ENCODE measurements at regions not wholly inside any gene's neighbourhood (a gene's known extent, or its start where the extent isn't known, plus 50 kb on each side); places are given as distances from the start of the nearest gene placed in this dataset.

DNA sequence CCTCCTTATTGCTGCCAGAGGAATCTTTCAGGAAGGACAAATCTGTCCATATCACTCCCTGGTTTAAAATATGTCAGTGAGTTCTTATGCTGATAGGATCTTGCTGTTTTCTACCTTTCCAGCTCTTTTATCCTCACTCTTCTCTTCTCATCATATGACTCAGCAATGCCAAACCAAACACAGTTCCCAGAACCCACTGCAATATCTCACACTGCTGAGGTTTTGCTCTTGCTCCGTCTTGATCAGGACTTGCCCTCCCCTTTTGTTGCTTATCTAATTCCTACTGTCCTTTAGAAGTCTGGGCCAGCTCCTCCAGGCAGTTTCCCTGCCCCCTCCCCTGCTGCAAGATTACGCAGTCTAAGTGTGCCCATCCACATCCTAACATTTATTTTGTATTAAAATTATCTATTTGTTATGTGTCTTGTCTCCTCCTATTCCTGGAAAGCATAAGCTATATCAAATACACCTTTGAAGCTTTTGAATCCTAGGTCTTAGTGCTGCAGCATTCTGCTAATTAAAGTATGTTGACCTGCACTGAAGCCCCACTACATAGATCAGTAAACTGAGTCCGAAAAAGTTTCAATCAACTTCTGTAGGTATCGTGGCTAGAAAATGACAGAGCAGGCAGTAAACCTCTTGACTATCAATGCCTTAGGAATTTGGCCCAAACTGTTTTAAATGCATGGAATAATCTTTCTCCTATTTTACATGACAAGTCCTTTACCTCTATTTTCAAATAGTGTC lies 119.2 kb upstream of the C11orf87 start:
- Histone ChIP-seq H3K4me3 (no peak overlapping the region), H3K9me3 (no peaks in the 10 kb centered on the region), H3K4me2 (peak overlapping the region; percentile 32), H3K27ac (peak overlapping the region; percentile 45 to 52; a peak in 4 of 6 replicates), H3K4me1 (peaks cover 21% of the 10 kb centered on the region)
- TF ChIP-seq TP53 (CRISPR knock-in tag; IDR thresholded peaks at IDR 0.05) (no peak), NFE2L2 (conservative IDR thresholded peaks at IDR 0.05; ENCODE audit: low read length) (no peak), POLR2A (IDR thresholded peaks at IDR 0.05; ENCODE audit: low read length) (no peak), HOXB13 (CRISPR knock-in tag; IDR thresholded peaks at IDR 0.05; ENCODE audit: low read depth) (no peak), POLR2AphosphoS2 (conservative IDR thresholded peaks at IDR 0.05; ENCODE audit: low read length) (no peak)
- FAIRE-seq (no peak), DNase-seq (ENCODE audit: low read depth in 1 of 2, low spot score in 1 of 2) (no peak), ATAC-seq (no peak)
- 42% methylated on average over 4 of the region's 4 CpGs for WGBS (ENCODE audit: missing lambda C conversion rate)
- POLR2A ChIA-PET = no interaction called here
- CTCF ChIA-PET = no interaction called here

- DNase-seq (ENCODE audit: low read depth in 1 of 2, low spot score in 1 of 2) (peak in 1 of 2 experiments; percentile 11), FAIRE-seq (no peak), ATAC-seq (peak; percentile 24 to 59; a peak in 3 of 6 replicates)
- peaks cover 21% of the 10 kb centered on the region for H3K4me1 ChIP-seq
- POLR2A ChIA-PET = no interaction called here
- H3K27ac ChIP-seq = peak overlapping the region; percentile 32 to 45; a peak in 4 of 6 replicates
- TF ChIP-seq FOSB (CRISPR knock-in tag; IDR thresholded peaks at IDR 0.05) (no peak), ZSCAN20 (CRISPR knock-in tag; IDR thresholded peaks at IDR 0.05) (no peak), FOSL2 (IDR thresholded peaks at IDR 0.05) (peak; percentile 39; the same call in 1 of the 2 replicates), FOSL2 (CRISPR knock-in tag; IDR thresholded peaks at IDR 0.05) (no peak), HDAC2 (IDR thresholded peaks at IDR 0.05) (no peak), JUNB (IDR thresholded peaks at IDR 0.05) (peak; percentile 54; the same call in 1 of the 2 replicates), GATA3 (IDR thresholded peaks at IDR 0.05; ENCODE audit: borderline replicate concordance) (no peak)
- TF ChIP-seq, protein P1, sequence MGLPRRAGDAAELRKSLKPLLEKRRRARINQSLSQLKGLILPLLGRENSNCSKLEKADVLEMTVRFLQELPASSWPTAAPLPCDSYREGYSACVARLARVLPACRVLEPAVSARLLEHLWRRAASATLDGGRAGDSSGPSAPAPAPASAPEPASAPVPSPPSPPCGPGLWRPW (IDR thresholded peaks at IDR 0.05) = no peak
- no peaks in the 10 kb centered on the region for H3K9me3 ChIP-seq
- 0% methylated on average over 1 of the region's 1 CpG for WGBS (ENCODE audit: missing lambda C conversion rate)
- CTCF ChIA-PET = no interaction called here
- no peak overlapping the region for H3K4me3 ChIP-seq
- peak overlapping the region; percentile 32 for H3K4me2 ChIP-seq
These were observed 118.6 kb upstream of the C11orf87 start for GRCh38 chr11:109303342-109303741.

- H3K4me3 ChIP-seq = no peak overlapping the region
- H3K27ac ChIP-seq = peak overlapping the region; percentile 32 to 44; a peak in 2 of 6 replicates
- TF ChIP-seq NR3C1 (IDR thresholded peaks at IDR 0.05) = no peak
- ChIA-PET POLR2A (no interaction called here), CTCF (no interaction called here)
- FAIRE-seq (no peak), ATAC-seq (no peak), DNase-seq (ENCODE audit: low read depth in 1 of 2, low spot score in 1 of 2) (no peak)
- peak overlapping the region; percentile 32; the same call in 1 of the 3 replicates for H3K4me2 ChIP-seq
- no peaks in the 10 kb centered on the region for H3K9me3 ChIP-seq
- 25% methylated on average over 1 of the region's 1 CpG for WGBS (ENCODE audit: missing lambda C conversion rate)
- H3K4me1 ChIP-seq = peaks cover 21% of the 10 kb centered on the region
These were observed 117.8 kb upstream of the C11orf87 start for GRCh38 chr11:109304159-109304558.

- no peak overlapping the region for H3K27ac ChIP-seq
- POLR2A ChIA-PET = no interaction called here
- no peak for TF ChIP-seq POLR2AphosphoS2 (conservative IDR thresholded peaks at IDR 0.05; ENCODE audit: low read length)
- no peak for TF ChIP-seq E2F6 (IDR thresholded peaks at IDR 0.05; ENCODE audit: borderline replicate concordance, low read depth)
- no peak for TF ChIP-seq NR3C1 (IDR thresholded peaks at IDR 0.05)
- no peak for TF ChIP-seq FOSL2 (IDR thresholded peaks at IDR 0.05)
- no peak for TF ChIP-seq FOSL2 (CRISPR knock-in tag; IDR thresholded peaks at IDR 0.05)
- no peak for TF ChIP-seq ATOH8 (CRISPR knock-in tag; IDR thresholded peaks at IDR 0.05; ENCODE audit: low read depth)
- no peak for TF ChIP-seq EHMT2 (IDR thresholded peaks at IDR 0.05; ENCODE audit: low read depth)
- DNase-seq (ENCODE audit: low read depth in 1 of 2, low spot score in 1 of 2) = no peak
- CTCF ChIA-PET = no interaction called here
- no peaks in the 10 kb centered on the region for H3K9me3 ChIP-seq
- peaks cover 21% of the 10 kb centered on the region for H3K4me1 ChIP-seq
- H3K4me2 ChIP-seq = no peak overlapping the region
- no peak for ATAC-seq
- H3K4me3 ChIP-seq = no peak overlapping the region
- FAIRE-seq = no peak
- WGBS (ENCODE audit: missing lambda C conversion rate) = 62% methylated on average over 6 of the region's 7 CpGs
These were observed 117.0 kb upstream of the C11orf87 start for GRCh38 chr11:109305009-109305408.
